SK-N-SH treated with all-trans-retinoic acid at 6 μM for 48 hours (cell line): ENCODE measurements at regions not wholly inside any gene's neighbourhood (a gene's known extent, or its start where the extent isn't known, plus 50 kb on each side); places are given as distances from the start of the nearest gene placed in this dataset.

Source experiments
- ATAC-seq: fragments of 200-7000 bp; cut with Tn5 transposase; 3 replicates; pipeline ENCODE4 v1.9.1; 2020; ENCODE audit warnings: mild to moderate bottlenecking, moderate library complexity
- ARNTL ChIP-seq: fragments of 450-650 bp; formaldehyde crosslinking; IDR thresholded peaks from 2 replicates; pipeline ENCODE4 v1.5.0; 2020; ENCODE audit warnings: low read depth, mild to moderate bottlenecking, moderate library complexity, borderline replicate concordance
- BACH2 ChIP-seq: fragments of 250-450 bp; sonication (Bioruptor Pico); IDR thresholded peaks from 2 replicates; pipeline ENCODE4 v1.9.0; 2021; ENCODE audit warnings: mild to moderate bottlenecking, borderline replicate concordance
- CSDC2 ChIP-seq: fragments of 250-450 bp; sonication (Bioruptor Pico); IDR thresholded peaks from 2 replicates; pipeline ENCODE4 v1.5.0; 2020; ENCODE audit warnings: mild to moderate bottlenecking, moderate library complexity
- ESRRG ChIP-seq: fragments of 250-450 bp; sonication (Bioruptor Pico); IDR thresholded peaks from 2 replicates; pipeline ENCODE4 v1.6.1; 2021; ENCODE audit warnings: mild to moderate bottlenecking
- GLIS3 ChIP-seq: fragments of 250-450 bp; sonication (Bioruptor Pico); IDR thresholded peaks from 2 replicates; pipeline ENCODE4 v1.5.0; 2020; ENCODE audit warnings: mild to moderate bottlenecking, moderate library complexity
- ISL1 ChIP-seq: fragments of 250-450 bp; sonication (Bioruptor Pico); IDR thresholded peaks from 2 replicates; pipeline ENCODE4 v2.1.2; 2022; ENCODE audit warnings: mild to moderate bottlenecking, moderate library complexity
- OSR1 ChIP-seq: fragments of 250-450 bp; sonication (Bioruptor Pico); IDR thresholded peaks from 2 replicates; pipeline ENCODE4 v1.8.0; 2022; ENCODE audit warnings: moderate library complexity, mild to moderate bottlenecking, inconsistent platforms
- PATZ1 ChIP-seq: fragments of 250-450 bp; sonication (Bioruptor Pico); IDR thresholded peaks from 2 replicates; pipeline ENCODE4 v1.8.0; 2020; ENCODE audit warnings: mild to moderate bottlenecking, moderate library complexity, borderline replicate concordance
- PPARA ChIP-seq: fragments of 250-450 bp; sonication (Bioruptor Pico); IDR thresholded peaks from 2 replicates; pipeline ENCODE4 v1.5.0; 2020; ENCODE audit warnings: mild to moderate bottlenecking, borderline replicate concordance
- RARB ChIP-seq: fragments of 250-450 bp; sonication (Bioruptor Pico); IDR thresholded peaks from 2 replicates; pipeline ENCODE4 v1.8.0; 2021; ENCODE audit warnings: mild to moderate bottlenecking, moderate library complexity
- SNAI2 ChIP-seq: fragments of 250-450 bp; sonication (Bioruptor Pico); IDR thresholded peaks from 2 replicates; pipeline ENCODE4 v1.5.0; 2020; ENCODE audit warnings: mild to moderate bottlenecking, moderate library complexity
- TCF4 ChIP-seq: fragments of 250-450 bp; sonication (Bioruptor Pico); IDR thresholded peaks from 2 replicates; pipeline ENCODE4 v1.8.0; 2021; ENCODE audit warnings: mild to moderate bottlenecking, moderate library complexity, borderline replicate concordance
- TOX ChIP-seq: fragments of 250-450 bp; sonication (Bioruptor Pico); IDR thresholded peaks from 2 replicates; pipeline ENCODE4 v1.8.0; 2021; ENCODE audit warnings: mild to moderate bottlenecking, moderate library complexity, borderline replicate concordance
- ZC3H10 ChIP-seq: fragments of 250-450 bp; sonication (Bioruptor Pico); IDR thresholded peaks from 2 replicates; pipeline ENCODE4 v1.5.1; 2021; ENCODE audit warnings: mild to moderate bottlenecking, moderate library complexity
- ZFP3 ChIP-seq: fragments of 250-450 bp; sonication (Bioruptor Pico); IDR thresholded peaks from 2 replicates; pipeline ENCODE4 v1.5.0; 2020; ENCODE audit warnings: mild to moderate bottlenecking, moderate library complexity
- ZFP30 ChIP-seq: fragments of 450-650 bp; formaldehyde crosslinking; IDR thresholded peaks from 2 replicates; pipeline ENCODE4 v1.5.0; 2022; ENCODE audit warnings: mild to moderate bottlenecking, moderate library complexity
- ZNF565 ChIP-seq: fragments of 450-650 bp; formaldehyde crosslinking; conservative IDR thresholded peaks from 2 replicates; pipeline ENCODE4 v1.5.0; 2020; ENCODE audit warnings: low read depth, mild to moderate bottlenecking, moderate library complexity
- ZNF70 ChIP-seq: fragments of 450-650 bp; formaldehyde crosslinking; IDR thresholded peaks from 2 replicates; pipeline ENCODE4 v1.5.0; 2020; ENCODE audit warnings: mild to moderate bottlenecking, moderate library complexity
- TF ChIP-seq, protein P1 (sequence below): fragments of 250-450 bp; sonication (Bioruptor Pico); IDR thresholded peaks from 2 replicates; pipeline ENCODE4 v1.8.0; 2021; ENCODE audit warnings: low read depth, mild to moderate bottlenecking, moderate library complexity, borderline replicate concordance
- TF ChIP-seq, protein P2 (sequence below): fragments of 250-450 bp; sonication (Bioruptor Pico); IDR thresholded peaks from 2 replicates; pipeline ENCODE4 v1.5.1; 2021; ENCODE audit warnings: mild to moderate bottlenecking, moderate library complexity
- TF ChIP-seq, protein P3 (sequence below): fragments of 250-450 bp; sonication (Bioruptor Pico); IDR thresholded peaks from 2 replicates; pipeline ENCODE4 v1.5.1; 2020; ENCODE audit warnings: low read depth, mild to moderate bottlenecking, moderate library complexity
- TF ChIP-seq, protein P4 (sequence below): fragments of 250-450 bp; sonication (Bioruptor Pico); IDR thresholded peaks from 2 replicates; pipeline ENCODE4 v1.5.0; 2020; ENCODE audit warnings: mild to moderate bottlenecking, moderate library complexity

DNA sequence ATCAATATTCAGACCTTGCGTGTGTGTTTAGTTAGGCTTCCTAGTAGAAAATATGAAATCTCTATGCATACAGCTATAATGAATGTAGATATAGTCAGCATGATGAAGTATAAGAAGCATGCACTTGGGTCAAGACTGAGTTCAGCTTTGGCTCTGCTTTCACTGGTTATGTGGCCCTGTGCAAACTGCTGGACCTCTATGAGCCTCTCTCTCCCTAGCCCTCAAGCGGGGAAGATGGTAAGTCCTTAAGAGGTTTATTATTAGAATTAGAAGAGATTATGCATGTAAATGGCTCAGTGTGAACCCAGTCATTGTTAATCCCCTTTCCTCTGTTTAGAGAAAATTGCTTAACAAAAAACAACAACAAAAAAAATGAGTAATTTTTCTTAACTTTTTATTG, 178.8 kb upstream of the NXPH2 start:
- TF ChIP-seq ZNF70 (CRISPR knock-in tag) (no peak), RARB (CRISPR knock-in tag) (no peak), ZFP30 (CRISPR knock-in tag) (no peak), OSR1 (no peak), GLIS3 (CRISPR knock-in tag) (no peak)
- TF ChIP-seq, protein P1, sequence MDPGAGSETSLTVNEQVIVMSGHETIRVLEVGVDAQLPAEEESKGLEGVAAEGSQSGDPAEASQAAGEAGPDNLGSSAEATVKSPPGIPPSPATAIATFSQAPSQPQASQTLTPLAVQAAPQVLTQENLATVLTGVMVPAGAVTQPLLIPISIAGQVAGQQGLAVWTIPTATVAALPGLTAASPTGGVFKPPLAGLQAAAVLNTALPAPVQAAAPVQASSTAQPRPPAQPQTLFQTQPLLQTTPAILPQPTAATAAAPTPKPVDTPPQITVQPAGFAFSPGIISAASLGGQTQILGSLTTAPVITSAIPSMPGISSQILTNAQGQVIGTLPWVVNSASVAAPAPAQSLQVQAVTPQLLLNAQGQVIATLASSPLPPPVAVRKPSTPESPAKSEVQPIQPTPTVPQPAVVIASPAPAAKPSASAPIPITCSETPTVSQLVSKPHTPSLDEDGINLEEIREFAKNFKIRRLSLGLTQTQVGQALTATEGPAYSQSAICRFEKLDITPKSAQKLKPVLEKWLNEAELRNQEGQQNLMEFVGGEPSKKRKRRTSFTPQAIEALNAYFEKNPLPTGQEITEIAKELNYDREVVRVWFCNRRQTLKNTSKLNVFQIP (CRISPR knock-in tag), result no peak
- TF ChIP-seq, all 23 proteins: peak for 0
- no peak for ATAC-seq

GRCh38 chr2:138956116-138956515, 175.9 kb upstream of the NXPH2 start:
- no peak for ATAC-seq
- TF ChIP-seq ZFP3 (CRISPR knock-in tag) (no peak), ESRRG (no peak), ZNF565 (CRISPR knock-in tag) (no peak), TOX (no peak), ZFP30 (CRISPR knock-in tag) (no peak), SNAI2 (no peak), ZC3H10 (CRISPR knock-in tag) (no peak), ZNF70 (CRISPR knock-in tag) (no peak), BACH2 (CRISPR knock-in tag) (no peak), OSR1 (no peak), ISL1 (CRISPR knock-in tag) (no peak), ARNTL (CRISPR knock-in tag) (no peak), PATZ1 (CRISPR knock-in tag) (no peak), CSDC2 (CRISPR knock-in tag) (no peak), PPARA (CRISPR knock-in tag) (no peak), GLIS3 (CRISPR knock-in tag) (no peak)
- TF ChIP-seq, protein P1 (CRISPR knock-in tag), result no peak
- TF ChIP-seq, protein P2, sequence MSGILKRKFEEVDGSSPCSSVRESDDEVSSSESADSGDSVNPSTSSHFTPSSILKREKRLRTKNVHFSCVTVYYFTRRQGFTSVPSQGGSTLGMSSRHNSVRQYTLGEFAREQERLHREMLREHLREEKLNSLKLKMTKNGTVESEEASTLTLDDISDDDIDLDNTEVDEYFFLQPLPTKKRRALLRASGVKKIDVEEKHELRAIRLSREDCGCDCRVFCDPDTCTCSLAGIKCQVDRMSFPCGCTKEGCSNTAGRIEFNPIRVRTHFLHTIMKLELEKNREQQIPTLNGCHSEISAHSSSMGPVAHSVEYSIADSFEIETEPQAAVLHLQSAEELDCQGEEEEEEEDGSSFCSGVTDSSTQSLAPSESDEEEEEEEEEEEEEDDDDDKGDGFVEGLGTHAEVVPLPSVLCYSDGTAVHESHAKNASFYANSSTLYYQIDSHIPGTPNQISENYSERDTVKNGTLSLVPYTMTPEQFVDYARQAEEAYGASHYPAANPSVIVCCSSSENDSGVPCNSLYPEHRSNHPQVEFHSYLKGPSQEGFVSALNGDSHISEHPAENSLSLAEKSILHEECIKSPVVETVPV (CRISPR knock-in tag), result no peak

DNA sequence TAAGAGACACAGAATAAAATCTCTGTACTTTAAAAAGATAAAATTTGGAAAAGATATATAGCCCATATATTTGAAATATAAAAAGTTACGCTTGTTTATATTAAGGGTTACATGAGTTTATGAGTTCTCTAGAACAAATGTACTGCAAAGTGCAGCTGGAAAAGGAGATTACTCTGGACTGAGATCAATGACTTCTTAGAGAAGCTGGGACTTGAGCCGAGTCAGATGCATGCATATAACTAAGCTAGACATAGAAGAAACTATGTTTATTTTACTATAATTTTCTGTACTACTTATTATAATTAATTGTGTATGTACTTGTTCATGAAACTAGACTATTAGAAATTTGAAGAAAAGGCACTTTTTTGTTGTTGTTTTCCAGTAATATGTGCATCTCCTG, 170.3 kb upstream of the NXPH2 start:
- ATAC-seq, result no peak
- TF ChIP-seq, protein P1 (CRISPR knock-in tag), result no peak
- TF ChIP-seq, protein P3, sequence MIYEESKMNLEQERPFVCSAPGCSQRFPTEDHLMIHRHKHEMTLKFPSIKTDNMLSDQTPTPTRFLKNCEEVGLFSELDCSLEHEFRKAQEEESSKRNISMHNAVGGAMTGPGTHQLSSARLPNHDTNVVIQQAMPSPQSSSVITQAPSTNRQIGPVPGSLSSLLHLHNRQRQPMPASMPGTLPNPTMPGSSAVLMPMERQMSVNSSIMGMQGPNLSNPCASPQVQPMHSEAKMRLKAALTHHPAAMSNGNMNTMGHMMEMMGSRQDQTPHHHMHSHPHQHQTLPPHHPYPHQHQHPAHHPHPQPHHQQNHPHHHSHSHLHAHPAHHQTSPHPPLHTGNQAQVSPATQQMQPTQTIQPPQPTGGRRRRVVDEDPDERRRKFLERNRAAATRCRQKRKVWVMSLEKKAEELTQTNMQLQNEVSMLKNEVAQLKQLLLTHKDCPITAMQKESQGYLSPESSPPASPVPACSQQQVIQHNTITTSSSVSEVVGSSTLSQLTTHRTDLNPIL, result no peak
- TF ChIP-seq TOX (no peak), SNAI2 (no peak), TCF4 (CRISPR knock-in tag) (no peak), PPARA (CRISPR knock-in tag) (no peak), GLIS3 (CRISPR knock-in tag) (no peak), BACH2 (CRISPR knock-in tag) (no peak), ISL1 (CRISPR knock-in tag) (no peak), ARNTL (CRISPR knock-in tag) (no peak), ZC3H10 (CRISPR knock-in tag) (no peak), ZFP30 (CRISPR knock-in tag) (no peak)
- TF ChIP-seq, protein P4, sequence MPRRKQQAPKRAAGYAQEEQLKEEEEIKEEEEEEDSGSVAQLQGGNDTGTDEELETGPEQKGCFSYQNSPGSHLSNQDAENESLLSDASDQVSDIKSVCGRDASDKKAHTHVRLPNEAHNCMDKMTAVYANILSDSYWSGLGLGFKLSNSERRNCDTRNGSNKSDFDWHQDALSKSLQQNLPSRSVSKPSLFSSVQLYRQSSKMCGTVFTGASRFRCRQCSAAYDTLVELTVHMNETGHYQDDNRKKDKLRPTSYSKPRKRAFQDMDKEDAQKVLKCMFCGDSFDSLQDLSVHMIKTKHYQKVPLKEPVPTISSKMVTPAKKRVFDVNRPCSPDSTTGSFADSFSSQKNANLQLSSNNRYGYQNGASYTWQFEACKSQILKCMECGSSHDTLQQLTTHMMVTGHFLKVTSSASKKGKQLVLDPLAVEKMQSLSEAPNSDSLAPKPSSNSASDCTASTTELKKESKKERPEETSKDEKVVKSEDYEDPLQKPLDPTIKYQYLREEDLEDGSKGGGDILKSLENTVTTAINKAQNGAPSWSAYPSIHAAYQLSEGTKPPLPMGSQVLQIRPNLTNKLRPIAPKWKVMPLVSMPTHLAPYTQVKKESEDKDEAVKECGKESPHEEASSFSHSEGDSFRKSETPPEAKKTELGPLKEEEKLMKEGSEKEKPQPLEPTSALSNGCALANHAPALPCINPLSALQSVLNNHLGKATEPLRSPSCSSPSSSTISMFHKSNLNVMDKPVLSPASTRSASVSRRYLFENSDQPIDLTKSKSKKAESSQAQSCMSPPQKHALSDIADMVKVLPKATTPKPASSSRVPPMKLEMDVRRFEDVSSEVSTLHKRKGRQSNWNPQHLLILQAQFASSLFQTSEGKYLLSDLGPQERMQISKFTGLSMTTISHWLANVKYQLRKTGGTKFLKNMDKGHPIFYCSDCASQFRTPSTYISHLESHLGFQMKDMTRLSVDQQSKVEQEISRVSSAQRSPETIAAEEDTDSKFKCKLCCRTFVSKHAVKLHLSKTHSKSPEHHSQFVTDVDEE (CRISPR knock-in tag), result no peak
- TF ChIP-seq, protein P2 (CRISPR knock-in tag), result no peak
